RWPE2 (cell line): ENCODE measurements at regions not wholly inside any gene's neighbourhood (a gene's known extent, or its start where the extent isn't known, plus 50 kb on each side); places are given as distances from the start of the nearest gene placed in this dataset.

Experiments
- ATAC-seq: fragments of 200-7000 bp; cut with Tn5 transposase; 3 replicates; pipeline ENCODE4 v1.9.1; 2021; ENCODE audit warnings: low read depth
- DNase-seq: peaks from one replicate; pipeline ENCODE4 v3.0.0-alpha.2; 2020; ENCODE audit warnings: low spot score
- H3K27ac ChIP-seq: fragments of 450-650 bp; 2 replicates; pipeline ENCODE4 v1.5.1; 2017; ENCODE audit warnings: mild to moderate bottlenecking; ENCODE audit not compliant: poor library complexity, severe bottlenecking
- H3K27me3 ChIP-seq: fragments of 250-450 bp; sonication (Bioruptor Pico); 2 replicates; pipeline ENCODE4 v1.5.1; 2021; ENCODE audit warnings: mild to moderate bottlenecking, moderate library complexity; ENCODE audit not compliant: insufficient read depth, poor library complexity, severe bottlenecking
- H3K36me3 ChIP-seq: fragments of 250-450 bp; sonication (Bioruptor Pico); 2 replicates; pipeline ENCODE4 v1.5.1; 2020; ENCODE audit warnings: low read depth, mild to moderate bottlenecking, moderate library complexity
- H3K4me1 ChIP-seq: fragments of 250-450 bp; sonication (Bioruptor Pico); 2 replicates; pipeline ENCODE4 v1.5.1; 2021; ENCODE audit warnings: mild to moderate bottlenecking, moderate library complexity; ENCODE audit not compliant: insufficient read depth, poor library complexity, severe bottlenecking
- H3K4me3 ChIP-seq: fragments of 250-450 bp; sonication (Bioruptor Pico); 2 replicates; pipeline ENCODE4 v1.5.1; 2021; ENCODE audit warnings: mild to moderate bottlenecking, moderate library complexity; ENCODE audit not compliant: severe bottlenecking
- H3K9me3 ChIP-seq: fragments of 250-450 bp; sonication (Bioruptor Pico); 2 replicates; pipeline ENCODE4 v1.5.1; 2021; ENCODE audit warnings: mild to moderate bottlenecking, moderate library complexity; ENCODE audit not compliant: severe bottlenecking
- CTCF ChIP-seq: fragments of 450-650 bp; IDR thresholded peaks from one replicate; pipeline ENCODE4 v1.5.1; 2017; ENCODE audit warnings: mild to moderate bottlenecking, moderate library complexity; ENCODE audit not compliant: poor library complexity, severe bottlenecking

GRCh38 chr14:43031598-43031997 lies 1424.9 kb downstream of the LRFN5 start:
- Histone ChIP-seq H3K4me3 (no peak overlapping the region), H3K36me3 (peaks cover 4% of the 10 kb centered on the region; the same call in 1 of the 2 replicates), H3K4me1 (peaks cover 4% of the 10 kb centered on the region), H3K9me3 (no peaks in the 10 kb centered on the region), H3K27ac (no peak overlapping the region), H3K27me3 (peaks cover 57% of the 10 kb centered on the region)
- no peak for DNase-seq
- ATAC-seq = no peak
- no peak for TF ChIP-seq CTCF

GRCh38 chr14:43022094-43022800 lies 1415.6 kb downstream of the LRFN5 start:
- TF ChIP-seq CTCF = no peak
- ATAC-seq (no peak), DNase-seq (no peak)

GRCh38 chr14:43019826-43020225 lies 1413.2 kb downstream of the LRFN5 start:
- H3K9me3 ChIP-seq = peaks cover 4% of the 10 kb centered on the region
- H3K27me3 ChIP-seq = no peaks in the 10 kb centered on the region
- DNase-seq (no peak), ATAC-seq (no peak)
- no peaks in the 10 kb centered on the region for H3K4me1 ChIP-seq
- no peak for TF ChIP-seq CTCF
- H3K36me3 ChIP-seq = no peaks in the 10 kb centered on the region
- H3K4me3 ChIP-seq = no peak overlapping the region
- no peak overlapping the region for H3K27ac ChIP-seq

More at GRCh38 chr14:43022094-43022800, 1415.6 kb downstream of the LRFN5 start:
- Histone ChIP-seq H3K4me1 (no peaks in the 10 kb centered on the region), H3K9me3 (peaks cover 4% of the 10 kb centered on the region), H3K4me3 (no peak overlapping the region), H3K27me3 (peaks cover 6% of the 10 kb centered on the region), H3K36me3 (no peaks in the 10 kb centered on the region), H3K27ac (no peak overlapping the region)

GRCh38 chr14:43014338-43014737 lies 1407.7 kb downstream of the LRFN5 start:
- Histone ChIP-seq H3K9me3 (no peaks in the 10 kb centered on the region), H3K36me3 (no peaks in the 10 kb centered on the region), H3K27ac (no peak overlapping the region), H3K4me3 (no peak overlapping the region), H3K4me1 (no peaks in the 10 kb centered on the region), H3K27me3 (no peaks in the 10 kb centered on the region)
- DNase-seq (no peak), ATAC-seq (no peak)
- TF ChIP-seq CTCF = no peak

GRCh38 chr14:43012817-43013216 lies 1406.1 kb downstream of the LRFN5 start:
- Histone ChIP-seq H3K36me3 (no peaks in the 10 kb centered on the region), H3K4me1 (no peaks in the 10 kb centered on the region), H3K27me3 (no peaks in the 10 kb centered on the region), H3K4me3 (no peak overlapping the region), H3K9me3 (no peaks in the 10 kb centered on the region), H3K27ac (no peak overlapping the region)
- no peak for ATAC-seq
- DNase-seq = no peak
- no peak for TF ChIP-seq CTCF
